ENCODE measurements at regions not wholly inside any gene's neighbourhood (a gene's known extent, or its start where the extent isn't known, plus 50 kb on each side); places are given as distances from the start of the nearest gene placed in this dataset.

DNA sequence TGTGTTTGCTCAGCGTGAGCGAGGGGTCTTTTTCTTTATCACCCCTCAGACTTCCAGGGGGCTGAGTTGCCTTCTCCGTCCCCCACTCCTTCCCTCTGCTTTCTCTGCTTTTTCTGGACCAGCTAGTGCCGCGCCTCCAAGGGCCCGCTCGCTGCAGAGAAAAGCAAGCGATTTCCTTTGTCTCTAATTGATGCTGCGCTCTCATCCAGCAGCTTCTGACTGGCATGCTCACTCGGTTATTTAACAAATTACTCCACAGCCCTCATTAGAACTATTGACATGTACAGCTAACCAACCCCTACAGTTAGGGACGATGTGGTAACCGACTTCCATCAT, 288.0 kb downstream of the ELAVL2 start:
- H3K9me3 Mint-ChIP-seq = peaks cover 3% of the 10 kb centered on the region
- no peak overlapping the region for H3K27ac ChIP-seq
- H3F3A ChIP-seq (ENCODE audit: low read depth) = peaks cover 22% of the 10 kb centered on the region
- H3K4me1 Mint-ChIP-seq = peaks cover 43% of the 10 kb centered on the region
- H3K79me2 ChIP-seq (ENCODE audit: low read depth) = no peaks in the 10 kb centered on the region
- no peaks in the 10 kb centered on the region for H3K36me3 ChIP-seq
- H3K9me3 ChIP-seq (ENCODE audit: low read depth) = no peaks in the 10 kb centered on the region
- no peak overlapping the region for H3K9ac ChIP-seq
- no peaks in the 10 kb centered on the region for H4K20me1 ChIP-seq (ENCODE audit: low read depth)
- peak overlapping the region; percentile 43 for H3K4me3 ChIP-seq
- DNase-seq (ENCODE audit: low spot score) = peak; percentile 36
- peak overlapping the region; percentile 83 for H3K4me3 Mint-ChIP-seq
- TF ChIP-seq EZH2 (IDR thresholded peaks at IDR 0.05) = no peak
- TF ChIP-seq, protein P1, sequence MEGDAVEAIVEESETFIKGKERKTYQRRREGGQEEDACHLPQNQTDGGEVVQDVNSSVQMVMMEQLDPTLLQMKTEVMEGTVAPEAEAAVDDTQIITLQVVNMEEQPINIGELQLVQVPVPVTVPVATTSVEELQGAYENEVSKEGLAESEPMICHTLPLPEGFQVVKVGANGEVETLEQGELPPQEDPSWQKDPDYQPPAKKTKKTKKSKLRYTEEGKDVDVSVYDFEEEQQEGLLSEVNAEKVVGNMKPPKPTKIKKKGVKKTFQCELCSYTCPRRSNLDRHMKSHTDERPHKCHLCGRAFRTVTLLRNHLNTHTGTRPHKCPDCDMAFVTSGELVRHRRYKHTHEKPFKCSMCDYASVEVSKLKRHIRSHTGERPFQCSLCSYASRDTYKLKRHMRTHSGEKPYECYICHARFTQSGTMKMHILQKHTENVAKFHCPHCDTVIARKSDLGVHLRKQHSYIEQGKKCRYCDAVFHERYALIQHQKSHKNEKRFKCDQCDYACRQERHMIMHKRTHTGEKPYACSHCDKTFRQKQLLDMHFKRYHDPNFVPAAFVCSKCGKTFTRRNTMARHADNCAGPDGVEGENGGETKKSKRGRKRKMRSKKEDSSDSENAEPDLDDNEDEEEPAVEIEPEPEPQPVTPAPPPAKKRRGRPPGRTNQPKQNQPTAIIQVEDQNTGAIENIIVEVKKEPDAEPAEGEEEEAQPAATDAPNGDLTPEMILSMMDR (IDR thresholded peaks at IDR 0.05) = no peak
- TF ChIP-seq EZH2phosphoT487 (IDR thresholded peaks at IDR 0.05) = no peak
- H3K36me3 Mint-ChIP-seq = no peaks in the 10 kb centered on the region
- peak overlapping the region; percentile 78 for H3K27ac Mint-ChIP-seq
- peaks cover 3% of the 10 kb centered on the region for H3K27me3 Mint-ChIP-seq (ENCODE audit: insufficient read depth, low read depth)
- peak overlapping the region; percentile 79 for H3K4me2 ChIP-seq
- no peaks in the 10 kb centered on the region for H3K27me3 ChIP-seq
- peaks cover 30% of the 10 kb centered on the region for H3K4me1 ChIP-seq
- peak overlapping the region; percentile 45 for H2AFZ ChIP-seq (replicated peaks)

DNA sequence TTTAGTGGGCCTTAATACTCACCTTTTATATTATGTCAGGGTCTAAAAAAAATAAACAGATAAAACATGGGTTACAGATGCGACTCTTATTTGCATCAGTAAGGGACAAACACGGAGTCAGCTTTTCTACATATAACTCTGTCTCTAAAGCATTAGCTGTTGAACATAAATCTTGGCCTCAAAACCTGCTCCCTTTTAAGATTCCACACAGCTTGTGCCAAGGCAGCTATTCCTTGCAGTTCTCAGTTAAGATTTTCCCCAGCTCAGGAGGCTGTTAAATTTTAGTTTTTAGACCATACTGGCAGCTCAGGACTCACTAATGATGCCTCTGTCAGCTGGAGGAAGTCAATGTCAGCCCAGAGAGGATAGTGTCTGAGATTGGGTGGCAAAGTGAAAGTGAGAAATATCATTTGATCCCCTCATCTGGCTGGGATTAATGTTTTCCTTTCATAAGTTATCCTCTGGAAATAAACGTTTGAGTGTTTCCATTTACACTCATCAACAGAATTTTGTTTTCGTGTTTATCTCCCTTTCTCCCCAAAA, 287.5 kb downstream of the ELAVL2 start:
- H3K79me2 ChIP-seq (ENCODE audit: low read depth) = no peaks in the 10 kb centered on the region
- no peak overlapping the region for H3K27ac ChIP-seq
- H4K20me1 ChIP-seq (ENCODE audit: low read depth) = no peaks in the 10 kb centered on the region
- no peak for DNase-seq (ENCODE audit: low spot score)
- TF ChIP-seq EZH2phosphoT487 (IDR thresholded peaks at IDR 0.05) = no peak
- H3F3A ChIP-seq (ENCODE audit: low read depth) = peaks cover 22% of the 10 kb centered on the region
- peak overlapping the region; percentile 83 for H3K4me3 Mint-ChIP-seq
- H3K9me3 Mint-ChIP-seq = peaks cover 3% of the 10 kb centered on the region
- H3K27me3 ChIP-seq = no peaks in the 10 kb centered on the region
- H2AFZ ChIP-seq (replicated peaks) = no peak overlapping the region
- H3K9me3 ChIP-seq (ENCODE audit: low read depth) = no peaks in the 10 kb centered on the region
- H3K4me3 ChIP-seq = peak overlapping the region; percentile 43
- H3K27me3 Mint-ChIP-seq (ENCODE audit: insufficient read depth, low read depth) = peaks cover 3% of the 10 kb centered on the region
- peak overlapping the region; percentile 79 for H3K4me2 ChIP-seq
- peak overlapping the region; percentile 78 for H3K27ac Mint-ChIP-seq
- no peaks in the 10 kb centered on the region for H3K36me3 ChIP-seq
- H3K4me1 ChIP-seq = peaks cover 30% of the 10 kb centered on the region
- H3K9ac ChIP-seq = no peak overlapping the region
- peaks cover 46% of the 10 kb centered on the region for H3K4me1 Mint-ChIP-seq
- H3K36me3 Mint-ChIP-seq = no peaks in the 10 kb centered on the region

DNA sequence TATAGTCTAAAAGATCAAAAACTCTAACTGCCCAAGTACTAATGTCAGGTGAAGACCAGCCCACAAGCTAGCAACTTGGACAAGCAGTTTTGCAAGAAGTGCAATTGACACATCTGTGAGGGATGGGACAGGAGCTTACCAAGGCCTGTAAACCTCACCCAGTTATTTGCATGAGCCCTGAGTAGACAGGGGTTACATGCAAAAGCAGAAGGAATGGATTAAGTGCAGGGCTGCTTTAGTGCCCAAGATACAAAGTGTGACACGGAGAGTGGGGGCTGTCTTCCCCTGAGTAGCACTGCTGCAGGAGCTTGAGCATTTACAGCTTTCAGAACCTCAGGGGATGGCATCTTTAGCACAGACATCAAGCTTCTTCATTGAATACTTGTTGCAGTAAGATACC, 286.7 kb downstream of the ELAVL2 start:
- Histone ChIP-seq H3K4me1 (peaks cover 30% of the 10 kb centered on the region), H3K4me2 (peak overlapping the region; percentile 8), H2AFZ (replicated peaks) (no peak overlapping the region), H3K4me3 (no peak overlapping the region), H3K79me2 (ENCODE audit: low read depth) (no peaks in the 10 kb centered on the region), H3K27me3 (no peaks in the 10 kb centered on the region), H3K9ac (no peak overlapping the region), H3F3A (ENCODE audit: low read depth) (peaks cover 22% of the 10 kb centered on the region), H4K20me1 (ENCODE audit: low read depth) (no peaks in the 10 kb centered on the region), H3K9me3 (ENCODE audit: low read depth) (no peaks in the 10 kb centered on the region), H3K36me3 (no peaks in the 10 kb centered on the region), H3K27ac (no peak overlapping the region)
- Mint-ChIP-seq H3K9me3 (peaks cover 3% of the 10 kb centered on the region), H3K4me3 (no peak overlapping the region), H3K27ac (no peak overlapping the region), H3K36me3 (no peaks in the 10 kb centered on the region), H3K4me1 (peaks cover 49% of the 10 kb centered on the region), H3K27me3 (ENCODE audit: insufficient read depth, low read depth) (peaks cover 3% of the 10 kb centered on the region)
- DNase-seq (ENCODE audit: low spot score) = peak; percentile 15
- TF ChIP-seq EZH2phosphoT487 (IDR thresholded peaks at IDR 0.05) = no peak
- TF ChIP-seq, protein P1 (IDR thresholded peaks at IDR 0.05) = no peak
- TF ChIP-seq EZH2 (IDR thresholded peaks at IDR 0.05) = no peak

- H4K20me1 ChIP-seq (ENCODE audit: low read depth) = no peaks in the 10 kb centered on the region
- TF ChIP-seq EZH2phosphoT487 (IDR thresholded peaks at IDR 0.05) = no peak
- TF ChIP-seq, protein P1 (IDR thresholded peaks at IDR 0.05) = no peak
- TF ChIP-seq EZH2 (IDR thresholded peaks at IDR 0.05) = no peak
- Mint-ChIP-seq H3K27ac (no peak overlapping the region), H3K9me3 (peaks cover 3% of the 10 kb centered on the region), H3K4me3 (no peak overlapping the region), H3K4me1 (peaks cover 38% of the 10 kb centered on the region), H3K27me3 (ENCODE audit: insufficient read depth, low read depth) (peaks cover 5% of the 10 kb centered on the region), H3K36me3 (no peaks in the 10 kb centered on the region)
- no peaks in the 10 kb centered on the region for H3K79me2 ChIP-seq (ENCODE audit: low read depth)
- no peak overlapping the region for H2AFZ ChIP-seq (replicated peaks)
- H3K27ac ChIP-seq = no peak overlapping the region
- no peaks in the 10 kb centered on the region for H3K36me3 ChIP-seq
- no peak overlapping the region for H3K4me3 ChIP-seq
- H3K4me2 ChIP-seq = no peak overlapping the region
- peaks cover 24% of the 10 kb centered on the region for H3K4me1 ChIP-seq
- H3K9me3 ChIP-seq (ENCODE audit: low read depth) = no peaks in the 10 kb centered on the region
- H3K9ac ChIP-seq = no peak overlapping the region
- H3K27me3 ChIP-seq = no peaks in the 10 kb centered on the region
- DNase-seq (ENCODE audit: low spot score) = no peak
- H3F3A ChIP-seq (ENCODE audit: low read depth) = peaks cover 16% of the 10 kb centered on the region
Observed at GRCh38 chr9:23541976-23542375, 284.1 kb downstream of the ELAVL2 start.

Data from neural progenitor cell (in vitro differentiated cells).